Spleen (tissue), 11 donors: ENCODE measurements at regions not wholly inside any gene's neighbourhood (a gene's known extent, or its start where the extent isn't known, plus 50 kb on each side); places are given as distances from the start of the nearest gene placed in this dataset.

Experiments
- DNase-seq: peaks from one replicate; pipeline ENCODE4 v3.0.0-alpha.2; 2020
- H3K27ac ChIP-seq, 8 donors: fragments of 200-600 bp; sonication (generic) in 7 of 8; 1 replicate in 4 of 8; 2 replicates in 4 of 8; pipeline versions ENCODE4 v1.5.0 to v1.8.0; 2016 to 2021; ENCODE audit warnings: inconsistent platforms in 4 of 8, mild to moderate bottlenecking in 4 of 8, moderate library complexity in 1 of 8
- H3K27me3 ChIP-seq, 7 donors: fragments of 200-600 bp; sonication (generic) in 6 of 7; replicated peaks in 1 of 7; 1 replicate in 4 of 7; 2 replicates in 3 of 7; pipeline versions ENCODE4 v1.5.0 to v1.8.0; 2016 to 2021; ENCODE audit warnings: inconsistent platforms in 3 of 7, mild to moderate bottlenecking in 1 of 7
- H3K36me3 ChIP-seq, 6 donors: fragments of 200-600 bp; sonication (generic) in 5 of 6; 1 replicate in 4 of 6; 2 replicates in 2 of 6; pipeline versions ENCODE4 v1.5.0 to v1.8.0; 2016 to 2021; ENCODE audit warnings: inconsistent platforms in 2 of 6
- H3K4me1 ChIP-seq, 6 donors: fragments of 200-600 bp; sonication (generic) in 5 of 6; 1 replicate in 3 of 6; 2 replicates in 3 of 6; pipeline versions ENCODE4 v1.5.0 to v1.8.0; 2016 to 2021; ENCODE audit warnings: inconsistent platforms in 3 of 6
- H3K4me3 ChIP-seq, 8 donors: fragments of 200-600 bp; sonication (generic) in 7 of 8; 1 replicate in 4 of 8; 2 replicates in 4 of 8; pipeline versions ENCODE4 v1.5.0 to v1.8.0; 2016 to 2021; ENCODE audit warnings: inconsistent platforms in 4 of 8, mild to moderate bottlenecking in 4 of 8, moderate library complexity in 2 of 8
- H3K9me3 ChIP-seq, 8 donors: fragments of 200-600 bp; sonication (generic) in 7 of 8; 1 replicate in 4 of 8; 2 replicates in 4 of 8; pipeline versions ENCODE4 v1.5.0 to v1.8.0; 2016 to 2021; ENCODE audit warnings: inconsistent platforms in 4 of 8
- POLR2A ChIP-seq, 3 donors: fragments of 450-650 bp; IDR thresholded peaks; one replicate each; pipeline ENCODE4 v1.5.1; 2017; ENCODE audit warnings: antibody characterized with exemption in 3 of 3, mild to moderate bottlenecking in 1 of 3
- POLR2AphosphoS5 ChIP-seq, 3 donors: sonication (generic); formaldehyde crosslinking; IDR thresholded peaks; one replicate each; pipeline ENCODE4 v1.5.1; 2017; ENCODE audit warnings: antibody characterized with exemption in 3 of 3
- WGBS, 5 donors: extraction: QIAGEN DNeasy Blood & Tissue Kit in 3 of 5; methylation state at CpG; one replicate each; pipeline versions ENCODE4 v1.1.5 to v1.1.7; 2013 to 2018; 5-methylcytosine and 5-hydroxymethylcytosine counted together
- intact Hi-C: fragments of 100-400 bp; cut with DNase I; formaldehyde crosslinking; loops from one replicate; pipeline ENCODE4 v1.15.0; 2023; ENCODE audit warnings: low total_unique reads
- TF ChIP-seq, protein P1 (sequence below), 11 experiments: fragments of 200-600 bp in 7 of 11; fragments of 450-650 bp in 4 of 11; sonication (generic) in 4 of 11; IDR thresholded peaks in 8 of 11; conservative IDR thresholded peaks in 3 of 11; 1 replicate in 7 of 11; 2 replicates in 4 of 11; pipeline versions ENCODE4 v1.4.0 to v1.8.0; 2016 to 2021; ENCODE audit warnings: antibody characterized with exemption in 11 of 11, inconsistent platforms in 4 of 11, mild to moderate bottlenecking in 1 of 11
- donor health status: healthy with polysubstance abuse.
- donor health status: DM: no; HTN: no; CAD: no; lungs with moderate emphysema.
- donor health status: DM: no; HTN: no; CAD: no.
- donor health status: Bipolar disorder and iron deficiency.
- donor health status: healthy.
- donor health status: DM: no; HTN: no; CAD: no.
- donor health status: DM: yes; HTN: yes; CAD: no.

DNA sequence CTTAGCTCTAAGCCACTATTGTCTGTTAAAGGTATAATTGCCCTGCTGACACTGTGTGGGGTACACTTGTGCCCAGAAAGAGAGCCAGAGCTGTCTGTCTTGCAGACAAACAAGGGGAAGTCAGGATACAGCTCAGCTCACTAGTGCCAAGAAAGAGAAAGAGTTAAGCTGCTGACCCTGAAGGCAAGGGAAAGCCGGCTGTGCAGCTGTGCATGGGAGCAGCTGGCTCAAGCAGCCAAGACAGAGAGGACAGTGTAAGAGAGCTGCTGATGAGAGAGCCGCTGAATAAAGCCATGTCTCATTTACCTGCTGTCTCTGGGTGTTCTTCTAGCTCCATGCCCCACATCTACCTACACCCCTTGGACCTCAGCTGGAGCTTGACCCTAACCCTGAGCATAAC, 428.1 kb upstream of the NAALADL2 start:
- Histone ChIP-seq H3K9me3 (no peaks in the 10 kb centered on the region), H3K27me3 (no peaks in the 10 kb centered on the region), H3K4me1 (no peaks in the 10 kb centered on the region), H3K36me3 (no peaks in the 10 kb centered on the region), H3K27ac (no peak overlapping the region), H3K4me3 (no peak overlapping the region)
- WGBS, 5 donors: 56 to 82% (median 73%) methylated on average over 2 of the region's 2 CpGs
- intact Hi-C loops: no loop called here
- DNase-seq: no peak
- TF ChIP-seq POLR2AphosphoS5 (IDR thresholded peaks at IDR 0.05) (no peak), POLR2A (IDR thresholded peaks at IDR 0.05) (no peak)
- TF ChIP-seq, protein P1, sequence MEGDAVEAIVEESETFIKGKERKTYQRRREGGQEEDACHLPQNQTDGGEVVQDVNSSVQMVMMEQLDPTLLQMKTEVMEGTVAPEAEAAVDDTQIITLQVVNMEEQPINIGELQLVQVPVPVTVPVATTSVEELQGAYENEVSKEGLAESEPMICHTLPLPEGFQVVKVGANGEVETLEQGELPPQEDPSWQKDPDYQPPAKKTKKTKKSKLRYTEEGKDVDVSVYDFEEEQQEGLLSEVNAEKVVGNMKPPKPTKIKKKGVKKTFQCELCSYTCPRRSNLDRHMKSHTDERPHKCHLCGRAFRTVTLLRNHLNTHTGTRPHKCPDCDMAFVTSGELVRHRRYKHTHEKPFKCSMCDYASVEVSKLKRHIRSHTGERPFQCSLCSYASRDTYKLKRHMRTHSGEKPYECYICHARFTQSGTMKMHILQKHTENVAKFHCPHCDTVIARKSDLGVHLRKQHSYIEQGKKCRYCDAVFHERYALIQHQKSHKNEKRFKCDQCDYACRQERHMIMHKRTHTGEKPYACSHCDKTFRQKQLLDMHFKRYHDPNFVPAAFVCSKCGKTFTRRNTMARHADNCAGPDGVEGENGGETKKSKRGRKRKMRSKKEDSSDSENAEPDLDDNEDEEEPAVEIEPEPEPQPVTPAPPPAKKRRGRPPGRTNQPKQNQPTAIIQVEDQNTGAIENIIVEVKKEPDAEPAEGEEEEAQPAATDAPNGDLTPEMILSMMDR (IDR thresholded peaks at IDR 0.05 in 8 of 11, conservative IDR thresholded peaks at IDR 0.05 in 3 of 11): no peak

DNA sequence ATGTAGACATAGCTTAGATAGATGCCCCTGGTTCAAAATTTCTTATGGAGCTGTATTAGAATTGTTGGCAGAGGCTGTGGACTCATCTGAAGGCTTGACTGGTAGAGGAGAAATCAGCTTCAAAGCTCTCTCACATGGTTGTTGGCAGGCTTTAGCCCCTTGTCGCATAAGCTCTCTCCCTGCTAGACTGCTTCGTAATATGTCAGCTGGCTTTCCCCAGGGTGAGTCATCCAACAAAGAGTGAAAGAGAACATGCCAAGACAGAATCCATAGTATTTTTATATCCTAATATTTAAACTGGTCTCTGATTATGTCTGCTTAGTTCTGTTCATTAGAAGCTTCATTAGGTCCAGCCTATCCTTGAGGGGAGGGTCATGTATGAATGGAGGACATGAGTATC, 427.4 kb upstream of the NAALADL2 start:
- H3K36me3 ChIP-seq: no peaks in the 10 kb centered on the region
- H3K27me3 ChIP-seq: no peaks in the 10 kb centered on the region
- DNase-seq: no peak
- no peaks in the 10 kb centered on the region for H3K9me3 ChIP-seq
- H3K4me1 ChIP-seq: no peaks in the 10 kb centered on the region
- H3K27ac ChIP-seq: no peak overlapping the region
- TF ChIP-seq, protein P1 (IDR thresholded peaks at IDR 0.05 in 8 of 11, conservative IDR thresholded peaks at IDR 0.05 in 3 of 11): no peak
- TF ChIP-seq POLR2A (IDR thresholded peaks at IDR 0.05): no peak
- TF ChIP-seq POLR2AphosphoS5 (IDR thresholded peaks at IDR 0.05): no peak
- intact Hi-C loops: no loop called here
- no peak overlapping the region for H3K4me3 ChIP-seq
- 89 to 98% (median 94%) methylated on average over 2 of the region's 2 CpGs for WGBS, 5 donors

DNA sequence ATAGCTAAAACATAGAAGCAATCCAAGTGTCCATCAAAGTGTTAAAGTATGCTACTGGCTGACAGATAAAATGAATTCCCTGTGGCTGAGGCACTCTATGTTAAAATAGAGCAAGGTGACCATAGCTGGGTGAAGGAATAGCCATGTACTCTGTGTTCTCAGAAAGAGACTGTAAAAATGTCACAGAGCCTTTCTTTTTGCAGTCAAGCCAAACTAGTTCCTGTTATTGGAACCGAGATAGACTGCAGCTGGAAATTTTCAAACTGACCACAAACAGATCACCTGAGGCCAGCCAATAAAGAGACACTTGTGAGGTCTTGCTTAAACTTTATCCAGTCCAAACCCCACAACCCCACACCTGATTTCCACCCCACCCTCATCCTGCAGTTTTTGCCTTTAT, 422.8 kb upstream of the NAALADL2 start:
- H3K4me3 ChIP-seq: no peak overlapping the region
- H3K27ac ChIP-seq: no peak overlapping the region
- DNase-seq: no peak
- no peaks in the 10 kb centered on the region for H3K36me3 ChIP-seq
- 3 to 21% (median 9%) methylated on average over 1 of the region's 1 CpG for WGBS, 5 donors
- TF ChIP-seq, protein P1 (IDR thresholded peaks at IDR 0.05 in 8 of 11, conservative IDR thresholded peaks at IDR 0.05 in 3 of 11): no peak
- TF ChIP-seq POLR2A (IDR thresholded peaks at IDR 0.05): no peak
- TF ChIP-seq POLR2AphosphoS5 (IDR thresholded peaks at IDR 0.05): no peak
- intact Hi-C loops: no loop called here
- no peaks in the 10 kb centered on the region for H3K9me3 ChIP-seq
- peaks cover 0 to 24% (median 12%) of the 10 kb centered on the region in 6 donors for H3K4me1 ChIP-seq
- peaks cover 0 to 23% (median 0%) of the 10 kb centered on the region in 7 donors for H3K27me3 ChIP-seq

DNA sequence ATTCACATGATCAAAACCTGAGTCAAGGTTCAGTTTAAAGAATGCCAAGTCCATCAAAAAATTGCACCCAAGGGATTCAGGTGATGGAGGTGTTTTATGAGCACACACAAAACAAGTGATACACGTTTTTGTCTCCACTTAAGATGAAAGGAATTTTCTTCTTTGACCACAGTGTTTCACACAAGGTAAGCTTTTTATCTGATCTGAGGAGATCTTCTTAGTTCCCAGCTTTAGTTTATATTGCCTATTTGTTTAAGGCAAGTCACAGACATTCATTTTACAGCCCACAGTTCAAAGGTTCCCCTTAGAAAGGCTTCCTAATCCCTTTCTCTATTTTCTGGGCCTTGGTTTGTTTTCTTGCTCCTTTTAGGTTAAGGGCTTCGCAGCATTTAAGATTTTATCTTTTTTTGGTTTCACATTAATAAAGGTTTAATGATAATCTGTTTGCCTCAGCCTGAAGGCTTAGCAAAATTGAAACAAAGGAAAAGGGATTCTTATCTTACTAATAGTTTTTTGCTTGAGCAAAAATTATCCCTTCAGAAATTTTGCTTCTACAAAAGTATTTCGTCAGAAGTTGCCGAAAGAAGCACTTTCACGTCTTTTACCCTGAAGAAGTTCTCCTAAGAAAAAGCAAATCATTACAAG, 420.5 kb upstream of the NAALADL2 start:
- TF ChIP-seq POLR2A (IDR thresholded peaks at IDR 0.05): no peak
- TF ChIP-seq, protein P1 (IDR thresholded peaks at IDR 0.05 in 8 of 11, conservative IDR thresholded peaks at IDR 0.05 in 3 of 11): no peak
- no peak for TF ChIP-seq POLR2AphosphoS5 (IDR thresholded peaks at IDR 0.05)
- H3K4me3 ChIP-seq: no peak overlapping the region
- H3K27me3 ChIP-seq: peaks cover 0 to 39% (median 0%) of the 10 kb centered on the region in 7 donors
- no peaks in the 10 kb centered on the region for H3K9me3 ChIP-seq
- DNase-seq: no peak
- peaks cover 0 to 32% (median 19%) of the 10 kb centered on the region in 6 donors for H3K4me1 ChIP-seq
- WGBS, 5 donors: 67 to 79% (median 75%) methylated on average over 5 of the region's 5 CpGs
- H3K36me3 ChIP-seq: no peaks in the 10 kb centered on the region
- H3K27ac ChIP-seq: peak overlapping the region in 1 of 8 donors; percentile 93
- intact Hi-C loops: no loop called here
